ENCODE measurements at regions not wholly inside any gene's neighbourhood (a gene's known extent, or its start where the extent isn't known, plus 50 kb on each side); places are given as distances from the start of the nearest gene placed in this dataset.

GRCh38 chr1:234892642-234893041 is 236.0 kb downstream of the TOMM20 start:
- TF ChIP-seq CTCF (IDR thresholded peaks at IDR 0.05) (no peak), EZH2phosphoT487 (IDR thresholded peaks at IDR 0.05) (no peak), EZH2 (IDR thresholded peaks at IDR 0.05) (no peak)

Data from neural progenitor cell (in vitro differentiated cells).